ENCODE measurements at regions not wholly inside any gene's neighbourhood (a gene's known extent, or its start where the extent isn't known, plus 50 kb on each side); places are given as distances from the start of the nearest gene placed in this dataset.

DNA sequence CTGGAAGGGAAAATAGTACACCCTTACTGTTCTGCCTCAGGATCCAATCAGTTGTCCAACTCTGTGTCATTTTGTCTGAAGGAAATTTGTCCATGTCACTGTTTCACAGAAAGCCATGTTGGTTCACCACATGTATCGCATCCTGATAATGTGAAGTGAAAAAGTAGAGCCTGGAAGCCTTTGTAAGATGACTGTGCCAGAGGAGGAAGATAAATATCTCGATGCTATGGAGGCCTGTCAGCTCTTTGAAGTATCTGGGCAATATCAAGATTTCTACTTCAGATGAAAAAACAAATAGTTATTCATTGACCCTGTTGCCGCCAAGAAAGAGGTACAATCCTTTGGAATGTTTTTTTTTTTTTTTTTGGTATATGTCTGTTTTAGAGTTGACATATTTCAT, 270.5 kb downstream of the PHF14 start:
- TF ChIP-seq POLR2AphosphoS5 (IDR thresholded peaks at IDR 0.05) (no peak), CTCF (IDR thresholded peaks at IDR 0.05) (no peak), POLR2A (IDR thresholded peaks at IDR 0.05) (no peak)
